ENCODE measurements at regions not wholly inside any gene's neighbourhood (a gene's known extent, or its start where the extent isn't known, plus 50 kb on each side); places are given as distances from the start of the nearest gene placed in this dataset.
"Not testable (repeated sequence)": the region's sequence is repeated elsewhere in the genome, so short reads cannot be mapped to it uniquely, and the experiment has no call there.

- H4K20me1 ChIP-seq (ENCODE audit: insufficient read depth, poor library complexity, severe bottlenecking), result no peaks in the 10 kb centered on the region
- no peak for DNase-seq (ENCODE audit: low spot score)
- H3K27me3 ChIP-seq, result no peaks in the 10 kb centered on the region
- H3K9me3 ChIP-seq (ENCODE audit: low read depth), result no peaks in the 10 kb centered on the region
- TF ChIP-seq EZH2phosphoT487 (IDR thresholded peaks at IDR 0.05; ENCODE audit: low read depth, severe bottlenecking, unreplicated experiment), result no peak
- no peak for TF ChIP-seq CTCF (IDR thresholded peaks at IDR 0.05; ENCODE audit: poor library complexity)
- TF ChIP-seq EZH2 (IDR thresholded peaks at IDR 0.05; ENCODE audit: borderline replicate concordance), result no peak
- no peaks in the 10 kb centered on the region for H3K36me3 ChIP-seq (replicated peaks; ENCODE audit: insufficient read depth, low read depth)
- H3K79me2 ChIP-seq, result no peaks in the 10 kb centered on the region
- no peaks in the 10 kb centered on the region for H3K4me1 ChIP-seq (ENCODE audit: insufficient read depth)
- H3K4me2 ChIP-seq, result no peak overlapping the region
- no peak overlapping the region for H2AFZ ChIP-seq
- WGBS (ENCODE audit: low lambda C conversion rate, missing lambda C conversion rate), result 98% methylated on average over 17 of the region's 29 CpGs
- H3K9me2 ChIP-seq (replicated peaks; ENCODE audit: insufficient read depth), result no peaks in the 10 kb centered on the region
- no peak overlapping the region for H3K27ac ChIP-seq
- no peak overlapping the region for H3K4me3 ChIP-seq
These were observed 767.9 kb upstream of the DEFB115 start for GRCh38 chr20:30489614-30490003.

- H3K4me2 ChIP-seq, result no peak overlapping the region
- no peaks in the 10 kb centered on the region for H3K36me3 ChIP-seq (replicated peaks; ENCODE audit: insufficient read depth, low read depth)
- H3K4me3 ChIP-seq, result no peak overlapping the region
These were observed 766.4 kb upstream of the DEFB115 start for GRCh38 chr20:30491016-30491415.

GRCh38 chr20:30496656-30497055 lies 760.8 kb upstream of the DEFB115 start:
- DNase-seq (ENCODE audit: low spot score), result not testable (repeated sequence)
- 87% methylated on average over 12 of the region's 16 CpGs for WGBS (ENCODE audit: low lambda C conversion rate, missing lambda C conversion rate)

More at GRCh38 chr20:30491016-30491415, 766.4 kb upstream of the DEFB115 start:
- no peak for DNase-seq (ENCODE audit: low spot score)
- no peak overlapping the region for H3K27ac ChIP-seq
- WGBS (ENCODE audit: low lambda C conversion rate, missing lambda C conversion rate), result 91% methylated on average over 15 of the region's 15 CpGs
- no peaks in the 10 kb centered on the region for H3K79me2 ChIP-seq
- H3K4me1 ChIP-seq (ENCODE audit: insufficient read depth), result no peaks in the 10 kb centered on the region
- TF ChIP-seq EZH2phosphoT487 (IDR thresholded peaks at IDR 0.05; ENCODE audit: low read depth, severe bottlenecking, unreplicated experiment), result no peak
- no peak for TF ChIP-seq EZH2 (IDR thresholded peaks at IDR 0.05; ENCODE audit: borderline replicate concordance)
- no peak for TF ChIP-seq CTCF (IDR thresholded peaks at IDR 0.05; ENCODE audit: poor library complexity)
- no peaks in the 10 kb centered on the region for H3K9me3 ChIP-seq (ENCODE audit: low read depth)
- H3K27me3 ChIP-seq, result no peaks in the 10 kb centered on the region
- no peak overlapping the region for H2AFZ ChIP-seq
- H4K20me1 ChIP-seq (ENCODE audit: insufficient read depth, poor library complexity, severe bottlenecking), result no peaks in the 10 kb centered on the region
- H3K9me2 ChIP-seq (replicated peaks; ENCODE audit: insufficient read depth), result no peaks in the 10 kb centered on the region

GRCh38 chr20:30497191-30497590 lies 760.3 kb upstream of the DEFB115 start:
- WGBS (ENCODE audit: low lambda C conversion rate, missing lambda C conversion rate), result 94% methylated on average over 15 of the region's 15 CpGs
- H3K4me2 ChIP-seq; H3K9me3 ChIP-seq (ENCODE audit: low read depth); H3K79me2 ChIP-seq; H3K4me3 ChIP-seq; H3K27me3 ChIP-seq; H3K36me3 ChIP-seq (replicated peaks; ENCODE audit: insufficient read depth, low read depth); H4K20me1 ChIP-seq (ENCODE audit: insufficient read depth, poor library complexity, severe bottlenecking); H3K27ac ChIP-seq; H2AFZ ChIP-seq; H3K4me1 ChIP-seq (ENCODE audit: insufficient read depth); DNase-seq (ENCODE audit: low spot score); H3K9me2 ChIP-seq (replicated peaks; ENCODE audit: insufficient read depth): not testable (repeated sequence)

More at GRCh38 chr20:30496656-30497055, 760.8 kb upstream of the DEFB115 start:
- H3K4me3 ChIP-seq; H3K27ac ChIP-seq; H3K79me2 ChIP-seq; H3K4me2 ChIP-seq; H3K4me1 ChIP-seq (ENCODE audit: insufficient read depth); H4K20me1 ChIP-seq (ENCODE audit: insufficient read depth, poor library complexity, severe bottlenecking); H2AFZ ChIP-seq; H3K9me3 ChIP-seq (ENCODE audit: low read depth); H3K9me2 ChIP-seq (replicated peaks; ENCODE audit: insufficient read depth); H3K27me3 ChIP-seq; H3K36me3 ChIP-seq (replicated peaks; ENCODE audit: insufficient read depth, low read depth): not testable (repeated sequence)

GRCh38 chr20:30499123-30499522 lies 758.3 kb upstream of the DEFB115 start:
- no peak overlapping the region for H2AFZ ChIP-seq
- H3K9me3 ChIP-seq (ENCODE audit: low read depth), result no peaks in the 10 kb centered on the region
- no peak overlapping the region for H3K4me2 ChIP-seq
- no peaks in the 10 kb centered on the region for H3K36me3 ChIP-seq (replicated peaks; ENCODE audit: insufficient read depth, low read depth)
- H3K79me2 ChIP-seq, result no peaks in the 10 kb centered on the region
- no peak for DNase-seq (ENCODE audit: low spot score)
- no peak overlapping the region for H3K27ac ChIP-seq
- no peak for TF ChIP-seq EZH2phosphoT487 (IDR thresholded peaks at IDR 0.05; ENCODE audit: low read depth, severe bottlenecking, unreplicated experiment)
- TF ChIP-seq CTCF (IDR thresholded peaks at IDR 0.05; ENCODE audit: poor library complexity), result no peak
- no peak for TF ChIP-seq EZH2 (IDR thresholded peaks at IDR 0.05; ENCODE audit: borderline replicate concordance)
- no peaks in the 10 kb centered on the region for H3K4me1 ChIP-seq (ENCODE audit: insufficient read depth)
- 75% methylated on average over 1 of the region's 1 CpG for WGBS (ENCODE audit: low lambda C conversion rate, missing lambda C conversion rate)
- no peaks in the 10 kb centered on the region for H4K20me1 ChIP-seq (ENCODE audit: insufficient read depth, poor library complexity, severe bottlenecking)
- no peak overlapping the region for H3K4me3 ChIP-seq
- no peaks in the 10 kb centered on the region for H3K9me2 ChIP-seq (replicated peaks; ENCODE audit: insufficient read depth)
- H3K27me3 ChIP-seq, result no peaks in the 10 kb centered on the region

- DNase-seq (ENCODE audit: low spot score); H3K9me2 ChIP-seq (replicated peaks; ENCODE audit: insufficient read depth); H3K4me1 ChIP-seq (ENCODE audit: insufficient read depth); H3K4me3 ChIP-seq; H3K27me3 ChIP-seq; H4K20me1 ChIP-seq (ENCODE audit: insufficient read depth, poor library complexity, severe bottlenecking); H2AFZ ChIP-seq; H3K36me3 ChIP-seq (replicated peaks; ENCODE audit: insufficient read depth, low read depth); H3K79me2 ChIP-seq; H3K4me2 ChIP-seq; H3K27ac ChIP-seq; H3K9me3 ChIP-seq (ENCODE audit: low read depth): not testable (repeated sequence)
- 43% methylated on average over 20 of the region's 26 CpGs for WGBS (ENCODE audit: low lambda C conversion rate, missing lambda C conversion rate)
These were observed 757.6 kb upstream of the DEFB115 start for GRCh38 chr20:30499716-30500446.
